ENCODE measurements at regions not wholly inside any gene's neighbourhood (a gene's known extent, or its start where the extent isn't known, plus 50 kb on each side); places are given as distances from the start of the nearest gene placed in this dataset.

GRCh38 chr2:151161821-151162551 is 99.7 kb downstream of the RBM43 start:
- DNase-seq (ENCODE audit: low spot score): no peak
- in situ Hi-C loops (cut with MboI; ENCODE audit: low sequenced_read_pairs, unreplicated experiment): no loop called here
- TF ChIP-seq CTCF (IDR thresholded peaks at IDR 0.05; ENCODE audit: borderline replicate concordance, control extremely low read depth, extremely low read depth, insufficient read depth, missing control alignments): no peak

GRCh38 chr2:151159109-151159662 is 102.5 kb downstream of the RBM43 start:
- TF ChIP-seq CTCF (IDR thresholded peaks at IDR 0.05; ENCODE audit: borderline replicate concordance, control extremely low read depth, extremely low read depth, insufficient read depth, missing control alignments): no peak
- DNase-seq (ENCODE audit: low spot score): no peak
- in situ Hi-C loops (cut with MboI; ENCODE audit: low sequenced_read_pairs, unreplicated experiment): no loop called here

GRCh38 chr2:151157000-151157735 is 104.5 kb downstream of the RBM43 start:
- no peak for DNase-seq (ENCODE audit: low spot score)
- in situ Hi-C loops (cut with MboI; ENCODE audit: low sequenced_read_pairs, unreplicated experiment): no loop called here

GRCh38 chr2:151156431-151156830 is 105.2 kb downstream of the RBM43 start:
- no peak for DNase-seq (ENCODE audit: low spot score)
- in situ Hi-C loops (cut with MboI; ENCODE audit: low sequenced_read_pairs, unreplicated experiment): no loop called here
- no peak for TF ChIP-seq CTCF (IDR thresholded peaks at IDR 0.05; ENCODE audit: borderline replicate concordance, control extremely low read depth, extremely low read depth, insufficient read depth, missing control alignments)

More at GRCh38 chr2:151157000-151157735, 104.5 kb downstream of the RBM43 start:
- TF ChIP-seq CTCF (IDR thresholded peaks at IDR 0.05; ENCODE audit: borderline replicate concordance, control extremely low read depth, extremely low read depth, insufficient read depth, missing control alignments): no peak

- DNase-seq (ENCODE audit: low spot score): no peak
- in situ Hi-C loops (cut with MboI; ENCODE audit: low sequenced_read_pairs, unreplicated experiment): no loop called here
- no peak for TF ChIP-seq CTCF (IDR thresholded peaks at IDR 0.05; ENCODE audit: borderline replicate concordance, control extremely low read depth, extremely low read depth, insufficient read depth, missing control alignments)
Measured at GRCh38 chr2:151153601-151154000, 108.1 kb downstream of the RBM43 start.

GRCh38 chr2:151150331-151151320 is 111.0 kb downstream of the RBM43 start:
- TF ChIP-seq CTCF (IDR thresholded peaks at IDR 0.05; ENCODE audit: borderline replicate concordance, control extremely low read depth, extremely low read depth, insufficient read depth, missing control alignments): no peak
- in situ Hi-C loops (cut with MboI; ENCODE audit: low sequenced_read_pairs, unreplicated experiment): no loop called here
- no peak for DNase-seq (ENCODE audit: low spot score)

Data from GM13976 (cell line).